B cell (primary cell): ENCODE measurements at regions not wholly inside any gene's neighbourhood (a gene's known extent, or its start where the extent isn't known, plus 50 kb on each side); places are given as distances from the start of the nearest gene placed in this dataset.
"Not testable (repeated sequence)": the region's sequence is repeated elsewhere in the genome, so short reads cannot be mapped to it uniquely, and the experiment has no call there.

Experiments
- ATAC-seq: fragments of 200-7000 bp; cut with Tn5 transposase; one replicate; pipeline ENCODE4 v1.10.0; 2021; ENCODE audit warnings: low read depth, mild to moderate bottlenecking, moderate number of reproducible peaks, moderate library complexity
- CTCF ChIA-PET: fragments of 350-600 bp; sonication (Branson Sonifier 250); formaldehyde crosslinking; loops from one replicate; lab custom pipeline; 2021; ENCODE audit warnings: antibody characterized with exemption, inconsistent platforms; lab: Charles Lee
- POLR2A ChIA-PET: fragments of 350-600 bp; sonication (Branson Sonifier 250); formaldehyde crosslinking; loops from one replicate; lab custom pipeline; 2021; ENCODE audit warnings: antibody characterized with exemption; lab: Charles Lee
- DNase-seq: peaks from one replicate; pipeline ENCODE4 v3.0.0; 2013
- H2AFZ ChIP-seq: 2 replicates; pipeline ENCODE4 v1.6.1; 2012; ENCODE audit warnings: mild to moderate bottlenecking, low read depth, low read length; ENCODE audit not compliant: insufficient read depth, poor library complexity, severe bottlenecking
- H3K27ac ChIP-seq, 2 donors: 1 replicate in 1 of 2; 2 replicates in 1 of 2; pipeline ENCODE4 v1.5.1; 2012 to 2013; ENCODE audit warnings: low read length in 2 of 2, mild to moderate bottlenecking in 2 of 2, moderate library complexity in 1 of 2
- H3K27me3 ChIP-seq, 4 experiments: fragments of 200-600 bp in 1 of 4; sonication (generic) in 1 of 4; replicated peaks in 1 of 4; 1 replicate in 2 of 4; 2 replicates in 2 of 4; pipeline versions ENCODE4 v1.6.1 to v1.7.0; 2013 to 2016; ENCODE audit warnings: low read length in 3 of 4, mild to moderate bottlenecking in 2 of 4, mixed read lengths in 1 of 4, moderate library complexity in 1 of 4; ENCODE audit not compliant: insufficient read depth in 4 of 4, control insufficient read depth in 3 of 4; ENCODE audit errors: control extremely low read depth in 1 of 4
- H3K36me3 ChIP-seq, 2 experiments: replicated peaks in 1 of 2; 1 replicate in 1 of 2; 2 replicates in 1 of 2; pipeline versions ENCODE4 v1.6.1 to v1.7.1; 2013; ENCODE audit warnings: low read length in 1 of 2; ENCODE audit not compliant: insufficient read depth in 2 of 2, control insufficient read depth in 1 of 2; ENCODE audit errors: control extremely low read depth in 1 of 2, extremely low read depth in 1 of 2
- H3K4me1 ChIP-seq, 2 donors: fragments of 200-600 bp in 1 of 2; sonication (generic) in 1 of 2; 1 replicate in 1 of 2; 2 replicates in 1 of 2; pipeline versions ENCODE4 v1.5.1 to v1.6.1; 2013 to 2017; ENCODE audit warnings: low read length in 2 of 2; ENCODE audit not compliant: control insufficient read depth in 2 of 2, insufficient read depth in 2 of 2
- H3K4me2 ChIP-seq: replicated peaks from 2 replicates; pipeline ENCODE3; 2012; ENCODE audit warnings: mild to moderate bottlenecking, low read depth, low read length; ENCODE audit not compliant: poor library complexity, severe bottlenecking
- H3K4me3 ChIP-seq, 5 experiments: fragments of 200-600 bp in 1 of 5; sonication (generic) in 1 of 5; 1 replicate in 3 of 5; 2 replicates in 2 of 5; pipeline versions ENCODE4 v1.5.1 to v1.7.0; 2011 to 2016; ENCODE audit warnings: low read length in 4 of 5, mild to moderate bottlenecking in 4 of 5, low read depth in 2 of 5, control low read depth in 1 of 5, moderate library complexity in 1 of 5; ENCODE audit not compliant: insufficient read depth in 1 of 5; ENCODE audit errors: control extremely low read depth in 1 of 5, extremely low read depth in 1 of 5
- H3K79me2 ChIP-seq: fragments of 200-600 bp; sonication (generic); one replicate; pipeline ENCODE4 v1.6.0; 2016; ENCODE audit warnings: low read length; ENCODE audit not compliant: control insufficient read depth, insufficient read depth
- H3K9ac ChIP-seq: fragments of 200-600 bp; sonication (generic); 2 replicates; pipeline ENCODE4 v1.6.1; 2017; ENCODE audit warnings: mild to moderate bottlenecking, low read length, moderate library complexity
- H3K9me3 ChIP-seq, 3 donors: one replicate each; pipeline versions ENCODE4 v1.6.1 to v1.7.1; 2013; ENCODE audit warnings: low read length in 2 of 3; ENCODE audit not compliant: control insufficient read depth in 2 of 3, insufficient read depth in 1 of 3; ENCODE audit errors: control extremely low read depth in 1 of 3
- H4K20me1 ChIP-seq: 2 replicates; pipeline ENCODE4 v1.6.0; 2012; ENCODE audit warnings: mild to moderate bottlenecking, low read length; ENCODE audit not compliant: insufficient read depth, control insufficient read depth, poor library complexity, severe bottlenecking
- H3K27ac Mint-ChIP-seq: one replicate; pipeline ENCODE4 v1.8.0; 2021; ENCODE audit warnings: mixed read lengths
- H3K27me3 Mint-ChIP-seq: one replicate; pipeline ENCODE4 v1.8.0; 2021; ENCODE audit warnings: mixed read lengths
- H3K4me1 Mint-ChIP-seq: one replicate; pipeline ENCODE4 v1.8.0; 2021; ENCODE audit warnings: mixed read lengths
- H3K4me3 Mint-ChIP-seq: one replicate; pipeline ENCODE4 v1.8.0; 2021; ENCODE audit warnings: mixed read lengths
- H3K9me3 Mint-ChIP-seq: one replicate; pipeline ENCODE4 v1.8.0; 2022; ENCODE audit warnings: mixed read lengths; ENCODE audit not compliant: insufficient read depth
- CTCF ChIP-seq: fragments of 200-600 bp; IDR thresholded peaks from one replicate; pipeline ENCODE4 v1.8.0; 2022; ENCODE audit warnings: antibody characterized with exemption, mild to moderate bottlenecking
- EZH2 ChIP-seq: IDR thresholded peaks from 2 replicates; pipeline ENCODE4 v1.6.1; 2012; ENCODE audit warnings: borderline replicate concordance, low read depth, mild to moderate bottlenecking, moderate library complexity, low read length; ENCODE audit not compliant: insufficient read depth, poor library complexity, severe bottlenecking
- WGBS: methylation state at CpG from one replicate; pipeline ENCODE4 v1.1.5; 2013; ENCODE audit warnings: missing lambda C conversion rate; ENCODE audit not compliant: insufficient coverage; 5-methylcytosine and 5-hydroxymethylcytosine counted together
- intact Hi-C: fragments of 100-400 bp; cut with micrococcal nuclease; formaldehyde crosslinking; loops from one replicate; pipeline ENCODE4 v1.10.0; 2022

- H3K27ac ChIP-seq, H3K79me2 ChIP-seq, H3K9ac ChIP-seq, H3K27me3 Mint-ChIP-seq, H3K4me2 ChIP-seq, ATAC-seq, H3K4me3 ChIP-seq, H3K9me3 Mint-ChIP-seq, H2AFZ ChIP-seq, H3K4me1 Mint-ChIP-seq, intact Hi-C loops, DNase-seq, H3K36me3 ChIP-seq, POLR2A ChIA-PET, H3K4me3 Mint-ChIP-seq, H3K27ac Mint-ChIP-seq, CTCF ChIA-PET, H3K9me3 ChIP-seq, H4K20me1 ChIP-seq, H3K27me3 ChIP-seq, H3K4me1 ChIP-seq: not testable (repeated sequence)
- WGBS = 100% methylated on average over 2 of the region's 11 CpGs
These were observed 117.9 kb downstream of the PCDH10 start for GRCh38 chr4:133266966-133267365.

GRCh38 chr4:133264251-133264650, 115.2 kb downstream of the PCDH10 start:
- H3K36me3 ChIP-seq, H3K4me3 ChIP-seq, H3K4me2 ChIP-seq, ATAC-seq, H3K27me3 Mint-ChIP-seq, H3K4me1 Mint-ChIP-seq, CTCF ChIA-PET, intact Hi-C loops, H3K27ac ChIP-seq, H3K27ac Mint-ChIP-seq, H3K79me2 ChIP-seq, H4K20me1 ChIP-seq, H3K9ac ChIP-seq, H3K9me3 ChIP-seq, H3K4me1 ChIP-seq, H3K27me3 ChIP-seq, DNase-seq, H3K9me3 Mint-ChIP-seq, H3K4me3 Mint-ChIP-seq, H2AFZ ChIP-seq, POLR2A ChIA-PET: not testable (repeated sequence)
- 87% methylated on average over 3 of the region's 3 CpGs for WGBS

- no peaks in the 10 kb centered on the region for H3K36me3 ChIP-seq
- no CpG with 5 or more reads among the region's 3 CpGs for WGBS
- CTCF ChIA-PET = no interaction called here
These were observed 114.0 kb downstream of the PCDH10 start for GRCh38 chr4:133263104-133263503.

More at GRCh38 chr4:133263104-133263503, 114.0 kb downstream of the PCDH10 start:
- Mint-ChIP-seq H3K4me1 (no peaks in the 10 kb centered on the region), H3K4me3 (no peak overlapping the region), H3K9me3 (no peaks in the 10 kb centered on the region), H3K27me3 (no peaks in the 10 kb centered on the region), H3K27ac (no peak overlapping the region)
- no peaks in the 10 kb centered on the region for H3K9me3 ChIP-seq
- DNase-seq = no peak
- H2AFZ ChIP-seq = no peak overlapping the region
- no peaks in the 10 kb centered on the region for H3K4me1 ChIP-seq
- no peak overlapping the region for H3K9ac ChIP-seq
- H3K27ac ChIP-seq = no peak overlapping the region
- ATAC-seq = no peak
- POLR2A ChIA-PET = no interaction called here
- no peak overlapping the region for H3K4me2 ChIP-seq
- TF ChIP-seq EZH2 (no peak), CTCF (no peak)
- no peak overlapping the region for H3K4me3 ChIP-seq
- H3K27me3 ChIP-seq = no peaks in the 10 kb centered on the region
- no peaks in the 10 kb centered on the region for H4K20me1 ChIP-seq
- H3K79me2 ChIP-seq = no peaks in the 10 kb centered on the region
- intact Hi-C loops = no loop called here
